WTC11 (cell line): ENCODE measurements at regions not wholly inside any gene's neighbourhood (a gene's known extent, or its start where the extent isn't known, plus 50 kb on each side); places are given as distances from the start of the nearest gene placed in this dataset.

ENCODE experiments used
- ATAC-seq: fragments of 200-7000 bp; cut with Tn5 transposase; 2 replicates; pipeline ENCODE4 v1.10.0; 2021; ENCODE audit warnings: mild to moderate bottlenecking, moderate library complexity
- CTCF ChIA-PET: fragments of 300-600 bp; sonication (Branson Sonifier 250); formaldehyde crosslinking; loops from one replicate; lab custom pipeline; 2021; ENCODE audit warnings: antibody characterized with exemption; lab: Charles Lee
- POLR2A ChIA-PET: fragments of 350-600 bp; sonication (Branson Sonifier 250); formaldehyde crosslinking; loops from one replicate; lab custom pipeline; 2021; ENCODE audit warnings: antibody characterized with exemption; lab: Charles Lee
- DNase-seq: peaks from one replicate; pipeline ENCODE4 v3.0.0; 2021; ENCODE audit warnings: low spot score
- H3K27ac Mint-ChIP-seq: 2 replicates; pipeline ENCODE4 v1.8.0; 2021; ENCODE audit warnings: mixed read lengths
- H3K27me3 Mint-ChIP-seq: 2 replicates; pipeline ENCODE4 v1.8.0; 2021; ENCODE audit warnings: low read depth, mild to moderate bottlenecking, moderate library complexity, mixed read lengths
- H3K36me3 Mint-ChIP-seq: 2 replicates; pipeline ENCODE4 v1.8.0; 2021; ENCODE audit warnings: mixed read lengths
- H3K4me1 Mint-ChIP-seq: 2 replicates; pipeline ENCODE4 v1.8.0; 2022; ENCODE audit warnings: mixed read lengths
- H3K4me3 Mint-ChIP-seq: 2 replicates; pipeline ENCODE4 v1.8.0; 2021; ENCODE audit warnings: mild to moderate bottlenecking, moderate library complexity, mixed read lengths
- H3K9me3 Mint-ChIP-seq: 2 replicates; pipeline ENCODE4 v1.8.0; 2021; ENCODE audit warnings: mixed read lengths
- CREM ChIP-seq: sonication (generic); formaldehyde crosslinking; IDR thresholded peaks from 2 replicates; pipeline ENCODE4 v1.8.1; 2022; ENCODE audit warnings: mild to moderate bottlenecking, missing genetic modification reagents, moderate library complexity
- ELF4 ChIP-seq: sonication (generic); formaldehyde crosslinking; IDR thresholded peaks from 2 replicates; pipeline ENCODE4 v1.8.1; 2022; ENCODE audit warnings: low read depth, mild to moderate bottlenecking, moderate library complexity, missing genetic modification reagents
- FOXJ3 ChIP-seq: sonication (generic); formaldehyde crosslinking; IDR thresholded peaks from 2 replicates; pipeline ENCODE4 v1.9.0; 2021; ENCODE audit warnings: missing genetic modification reagents, mild to moderate bottlenecking, borderline replicate concordance
- FOXK1 ChIP-seq: sonication (generic); formaldehyde crosslinking; IDR thresholded peaks from 2 replicates; pipeline ENCODE4 v1.8.0; 2022; ENCODE audit warnings: mild to moderate bottlenecking, moderate library complexity, missing genetic modification reagents
- FOXP1 ChIP-seq: sonication (generic); formaldehyde crosslinking; IDR thresholded peaks from 2 replicates; pipeline ENCODE4 v1.8.0; 2022; ENCODE audit warnings: missing genetic modification reagents, mild to moderate bottlenecking, moderate library complexity, borderline replicate concordance
- HMGA2 ChIP-seq: fragments of 250-450 bp; sonication (Bioruptor Pico); IDR thresholded peaks from 2 replicates; pipeline ENCODE4 v1.4.0; 2021; ENCODE audit warnings: mild to moderate bottlenecking, moderate library complexity
- NFYB ChIP-seq: sonication (generic); formaldehyde crosslinking; conservative IDR thresholded peaks from 2 replicates; pipeline ENCODE4 v1.8.0; 2022; ENCODE audit warnings: low read depth, missing genetic modification reagents
- NR1H2 ChIP-seq: sonication (generic); formaldehyde crosslinking; IDR thresholded peaks from 2 replicates; pipeline ENCODE4 v1.9.0; 2021; ENCODE audit warnings: mild to moderate bottlenecking, moderate library complexity, missing genetic modification reagents
- RELA ChIP-seq: sonication (generic); formaldehyde crosslinking; IDR thresholded peaks from 2 replicates; pipeline ENCODE4 v1.8.1; 2022; ENCODE audit warnings: missing genetic modification reagents, mild to moderate bottlenecking, borderline replicate concordance
- SMAD4 ChIP-seq: sonication (generic); formaldehyde crosslinking; IDR thresholded peaks from 2 replicates; pipeline ENCODE4 v1.8.0; 2022; ENCODE audit warnings: mild to moderate bottlenecking, missing genetic modification reagents
- SOX15 ChIP-seq: fragments of 250-450 bp; sonication (Bioruptor Pico); IDR thresholded peaks from 2 replicates; pipeline ENCODE4 v1.9.0; 2021; ENCODE audit warnings: mild to moderate bottlenecking
- TP53 ChIP-seq: sonication (generic); formaldehyde crosslinking; IDR thresholded peaks from 2 replicates; pipeline ENCODE4 v1.8.1; 2023; ENCODE audit warnings: mild to moderate bottlenecking, missing genetic modification reagents
- ZNF121 ChIP-seq: sonication (generic); formaldehyde crosslinking; IDR thresholded peaks from 2 replicates; pipeline ENCODE4 v1.8.0; 2023; ENCODE audit warnings: missing genetic modification reagents
- ZNF219 ChIP-seq: sonication (generic); formaldehyde crosslinking; IDR thresholded peaks from 2 replicates; pipeline ENCODE4 v1.8.0; 2023; ENCODE audit warnings: missing genetic modification reagents, mild to moderate bottlenecking, borderline replicate concordance
- ZNF317 ChIP-seq: sonication (generic); formaldehyde crosslinking; IDR thresholded peaks from 2 replicates; pipeline ENCODE4 v1.8.1; 2023; ENCODE audit warnings: low read depth, mild to moderate bottlenecking, moderate library complexity, missing genetic modification reagents, borderline replicate concordance
- ZNF671 ChIP-seq: fragments of 250-450 bp; sonication (Bioruptor Pico); IDR thresholded peaks from 2 replicates; pipeline ENCODE4 v1.8.0; 2021; ENCODE audit warnings: mild to moderate bottlenecking
- TF ChIP-seq, protein P1 (sequence below): sonication (generic); formaldehyde crosslinking; IDR thresholded peaks from 2 replicates; pipeline ENCODE4 v1.8.0; 2022; ENCODE audit warnings: mild to moderate bottlenecking, missing genetic modification reagents
- TF ChIP-seq, protein P2 (sequence below): sonication (generic); formaldehyde crosslinking; IDR thresholded peaks from 2 replicates; pipeline ENCODE4 v1.8.1; 2022; ENCODE audit warnings: low read depth, missing genetic modification reagents, borderline replicate concordance
- TF ChIP-seq, protein P3 (sequence below): fragments of 250-450 bp; sonication (Bioruptor Pico); IDR thresholded peaks from 2 replicates; pipeline ENCODE4 v1.9.0; 2021; ENCODE audit warnings: moderate library complexity, mild to moderate bottlenecking, inconsistent platforms, borderline replicate concordance
- TF ChIP-seq, protein P4 (sequence below): sonication (generic); formaldehyde crosslinking; IDR thresholded peaks from 2 replicates; pipeline ENCODE4 v1.8.1; 2023; ENCODE audit warnings: mild to moderate bottlenecking, missing genetic modification reagents, borderline replicate concordance
- TF ChIP-seq, protein P5 (sequence below): fragments of 250-450 bp; sonication (Bioruptor Pico); IDR thresholded peaks from 2 replicates; pipeline ENCODE4 v1.9.0; 2021; ENCODE audit warnings: mild to moderate bottlenecking
- TF ChIP-seq, protein P6 (sequence below): sonication (generic); formaldehyde crosslinking; IDR thresholded peaks from 2 replicates; pipeline ENCODE4 v1.8.1; 2022; ENCODE audit warnings: mild to moderate bottlenecking, missing genetic modification reagents, moderate library complexity, borderline replicate concordance
- TF ChIP-seq, protein P7 (sequence below): fragments of 250-450 bp; sonication (Bioruptor Pico); IDR thresholded peaks from 2 replicates; pipeline ENCODE4 v1.9.0; 2021; ENCODE audit warnings: mild to moderate bottlenecking
- TF ChIP-seq, protein P8 (sequence below): sonication (generic); formaldehyde crosslinking; IDR thresholded peaks from 2 replicates; pipeline ENCODE4 v1.8.0; 2022; ENCODE audit warnings: mild to moderate bottlenecking, missing genetic modification reagents

DNA sequence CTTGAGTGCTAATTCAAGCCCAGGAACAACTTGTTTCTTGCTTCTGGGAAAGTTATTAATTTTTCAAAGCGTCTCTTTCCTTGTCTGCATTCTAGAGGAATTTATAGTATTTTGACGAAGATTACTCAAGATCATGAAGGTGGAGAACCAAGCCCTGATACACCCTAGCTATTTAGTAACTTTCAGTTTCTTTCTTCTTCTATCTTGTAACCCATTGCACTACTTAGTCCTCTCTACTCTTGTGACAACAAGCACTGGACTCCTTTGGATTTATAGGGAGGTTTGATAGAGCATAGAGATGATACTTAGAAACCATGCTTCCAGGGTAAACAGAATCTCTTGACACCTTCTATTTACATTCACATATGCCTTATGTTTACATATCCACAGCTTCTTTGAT, 203.3 kb upstream of the GRM7 start:
- CTCF ChIA-PET, result no interaction called here
- H3K4me3 Mint-ChIP-seq, result no peak overlapping the region
- DNase-seq, result no peak
- no peaks in the 10 kb centered on the region for H3K4me1 Mint-ChIP-seq
- peaks cover 3% of the 10 kb centered on the region for H3K27me3 Mint-ChIP-seq
- TF ChIP-seq NR1H2 (CRISPR knock-in tag), result no peak
- TF ChIP-seq, protein P1, sequence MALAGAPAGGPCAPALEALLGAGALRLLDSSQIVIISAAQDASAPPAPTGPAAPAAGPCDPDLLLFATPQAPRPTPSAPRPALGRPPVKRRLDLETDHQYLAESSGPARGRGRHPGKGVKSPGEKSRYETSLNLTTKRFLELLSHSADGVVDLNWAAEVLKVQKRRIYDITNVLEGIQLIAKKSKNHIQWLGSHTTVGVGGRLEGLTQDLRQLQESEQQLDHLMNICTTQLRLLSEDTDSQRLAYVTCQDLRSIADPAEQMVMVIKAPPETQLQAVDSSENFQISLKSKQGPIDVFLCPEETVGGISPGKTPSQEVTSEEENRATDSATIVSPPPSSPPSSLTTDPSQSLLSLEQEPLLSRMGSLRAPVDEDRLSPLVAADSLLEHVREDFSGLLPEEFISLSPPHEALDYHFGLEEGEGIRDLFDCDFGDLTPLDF (CRISPR knock-in tag), result no peak
- TF ChIP-seq HMGA2, result no peak
- TF ChIP-seq, protein P2, sequence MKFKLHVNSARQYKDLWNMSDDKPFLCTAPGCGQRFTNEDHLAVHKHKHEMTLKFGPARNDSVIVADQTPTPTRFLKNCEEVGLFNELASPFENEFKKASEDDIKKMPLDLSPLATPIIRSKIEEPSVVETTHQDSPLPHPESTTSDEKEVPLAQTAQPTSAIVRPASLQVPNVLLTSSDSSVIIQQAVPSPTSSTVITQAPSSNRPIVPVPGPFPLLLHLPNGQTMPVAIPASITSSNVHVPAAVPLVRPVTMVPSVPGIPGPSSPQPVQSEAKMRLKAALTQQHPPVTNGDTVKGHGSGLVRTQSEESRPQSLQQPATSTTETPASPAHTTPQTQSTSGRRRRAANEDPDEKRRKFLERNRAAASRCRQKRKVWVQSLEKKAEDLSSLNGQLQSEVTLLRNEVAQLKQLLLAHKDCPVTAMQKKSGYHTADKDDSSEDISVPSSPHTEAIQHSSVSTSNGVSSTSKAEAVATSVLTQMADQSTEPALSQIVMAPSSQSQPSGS (CRISPR knock-in tag), result no peak
- TF ChIP-seq ZNF219, result no peak
- TF ChIP-seq FOXK1 (CRISPR knock-in tag), result no peak
- TF ChIP-seq, protein P3, sequence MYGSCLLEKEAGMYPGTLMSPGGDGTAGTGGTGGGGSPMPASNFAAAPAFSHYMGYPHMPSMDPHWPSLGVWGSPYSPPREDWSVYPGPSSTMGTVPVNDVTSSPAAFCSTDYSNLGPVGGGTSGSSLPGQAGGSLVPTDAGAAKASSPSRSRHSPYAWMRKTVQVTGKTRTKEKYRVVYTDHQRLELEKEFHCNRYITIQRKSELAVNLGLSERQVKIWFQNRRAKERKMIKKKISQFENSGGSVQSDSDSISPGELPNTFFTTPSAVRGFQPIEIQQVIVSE (CRISPR knock-in tag), result no peak
- TF ChIP-seq ELF4 (CRISPR knock-in tag), result no peak
- TF ChIP-seq, all 79 proteins: peak for 0
- no peak for ATAC-seq
- no peak overlapping the region for H3K27ac Mint-ChIP-seq
- H3K9me3 Mint-ChIP-seq, result peaks cover 78% of the 10 kb centered on the region
- peaks cover 56% of the 10 kb centered on the region for H3K36me3 Mint-ChIP-seq
- POLR2A ChIA-PET, result no interaction called here

DNA sequence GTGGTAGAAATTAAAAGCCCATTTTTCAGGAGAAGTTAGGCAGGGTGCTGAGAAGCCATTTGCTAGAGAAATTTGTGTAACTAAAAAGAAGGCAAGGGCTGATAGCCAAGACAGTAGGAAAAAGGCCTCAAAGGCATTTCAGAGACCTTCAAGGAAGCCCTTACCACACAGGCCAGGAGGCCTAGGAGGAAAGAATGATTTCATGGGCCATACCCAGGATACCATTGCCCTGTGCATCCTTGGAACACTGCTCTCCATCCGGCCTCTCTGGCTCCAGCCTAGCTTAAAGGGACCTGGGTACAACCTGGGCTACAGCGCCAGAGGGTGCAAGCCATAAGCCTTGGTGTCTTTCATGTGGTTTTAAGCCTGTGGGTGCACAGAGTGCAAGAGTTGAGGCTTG, 193.6 kb upstream of the GRM7 start:
- H3K36me3 Mint-ChIP-seq, result peaks cover 60% of the 10 kb centered on the region
- ChIA-PET CTCF (no interaction called here), POLR2A (no interaction called here)
- H3K27me3 Mint-ChIP-seq, result no peaks in the 10 kb centered on the region; the same call in 1 of the 2 replicates
- no peak overlapping the region for H3K27ac Mint-ChIP-seq
- H3K4me1 Mint-ChIP-seq, result no peaks in the 10 kb centered on the region
- no peak overlapping the region for H3K4me3 Mint-ChIP-seq
- DNase-seq (no peak), ATAC-seq (no peak)
- H3K9me3 Mint-ChIP-seq, result peaks cover 75% of the 10 kb centered on the region
- TF ChIP-seq TP53 (CRISPR knock-in tag) (no peak), ZNF121 (no peak), SOX15 (CRISPR knock-in tag) (no peak), SMAD4 (CRISPR knock-in tag) (no peak), RELA (CRISPR knock-in tag) (no peak), FOXJ3 (CRISPR knock-in tag) (no peak), FOXP1 (CRISPR knock-in tag) (no peak), NFYB (CRISPR knock-in tag) (no peak), FOXK1 (CRISPR knock-in tag) (no peak), CREM (CRISPR knock-in tag) (no peak), ZNF317 (CRISPR knock-in tag) (no peak), ZNF671 (CRISPR knock-in tag) (no peak)
- TF ChIP-seq, protein P4, sequence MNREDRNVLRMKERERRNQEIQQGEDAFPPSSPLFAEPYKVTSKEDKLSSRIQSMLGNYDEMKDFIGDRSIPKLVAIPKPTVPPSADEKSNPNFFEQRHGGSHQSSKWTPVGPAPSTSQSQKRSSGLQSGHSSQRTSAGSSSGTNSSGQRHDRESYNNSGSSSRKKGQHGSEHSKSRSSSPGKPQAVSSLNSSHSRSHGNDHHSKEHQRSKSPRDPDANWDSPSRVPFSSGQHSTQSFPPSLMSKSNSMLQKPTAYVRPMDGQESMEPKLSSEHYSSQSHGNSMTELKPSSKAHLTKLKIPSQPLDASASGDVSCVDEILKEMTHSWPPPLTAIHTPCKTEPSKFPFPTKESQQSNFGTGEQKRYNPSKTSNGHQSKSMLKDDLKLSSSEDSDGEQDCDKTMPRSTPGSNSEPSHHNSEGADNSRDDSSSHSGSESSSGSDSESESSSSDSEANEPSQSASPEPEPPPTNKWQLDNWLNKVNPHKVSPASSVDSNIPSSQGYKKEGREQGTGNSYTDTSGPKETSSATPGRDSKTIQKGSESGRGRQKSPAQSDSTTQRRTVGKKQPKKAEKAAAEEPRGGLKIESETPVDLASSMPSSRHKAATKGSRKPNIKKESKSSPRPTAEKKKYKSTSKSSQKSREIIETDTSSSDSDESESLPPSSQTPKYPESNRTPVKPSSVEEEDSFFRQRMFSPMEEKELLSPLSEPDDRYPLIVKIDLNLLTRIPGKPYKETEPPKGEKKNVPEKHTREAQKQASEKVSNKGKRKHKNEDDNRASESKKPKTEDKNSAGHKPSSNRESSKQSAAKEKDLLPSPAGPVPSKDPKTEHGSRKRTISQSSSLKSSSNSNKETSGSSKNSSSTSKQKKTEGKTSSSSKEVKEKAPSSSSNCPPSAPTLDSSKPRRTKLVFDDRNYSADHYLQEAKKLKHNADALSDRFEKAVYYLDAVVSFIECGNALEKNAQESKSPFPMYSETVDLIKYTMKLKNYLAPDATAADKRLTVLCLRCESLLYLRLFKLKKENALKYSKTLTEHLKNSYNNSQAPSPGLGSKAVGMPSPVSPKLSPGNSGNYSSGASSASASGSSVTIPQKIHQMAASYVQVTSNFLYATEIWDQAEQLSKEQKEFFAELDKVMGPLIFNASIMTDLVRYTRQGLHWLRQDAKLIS, result no peak
- TF ChIP-seq, protein P5, sequence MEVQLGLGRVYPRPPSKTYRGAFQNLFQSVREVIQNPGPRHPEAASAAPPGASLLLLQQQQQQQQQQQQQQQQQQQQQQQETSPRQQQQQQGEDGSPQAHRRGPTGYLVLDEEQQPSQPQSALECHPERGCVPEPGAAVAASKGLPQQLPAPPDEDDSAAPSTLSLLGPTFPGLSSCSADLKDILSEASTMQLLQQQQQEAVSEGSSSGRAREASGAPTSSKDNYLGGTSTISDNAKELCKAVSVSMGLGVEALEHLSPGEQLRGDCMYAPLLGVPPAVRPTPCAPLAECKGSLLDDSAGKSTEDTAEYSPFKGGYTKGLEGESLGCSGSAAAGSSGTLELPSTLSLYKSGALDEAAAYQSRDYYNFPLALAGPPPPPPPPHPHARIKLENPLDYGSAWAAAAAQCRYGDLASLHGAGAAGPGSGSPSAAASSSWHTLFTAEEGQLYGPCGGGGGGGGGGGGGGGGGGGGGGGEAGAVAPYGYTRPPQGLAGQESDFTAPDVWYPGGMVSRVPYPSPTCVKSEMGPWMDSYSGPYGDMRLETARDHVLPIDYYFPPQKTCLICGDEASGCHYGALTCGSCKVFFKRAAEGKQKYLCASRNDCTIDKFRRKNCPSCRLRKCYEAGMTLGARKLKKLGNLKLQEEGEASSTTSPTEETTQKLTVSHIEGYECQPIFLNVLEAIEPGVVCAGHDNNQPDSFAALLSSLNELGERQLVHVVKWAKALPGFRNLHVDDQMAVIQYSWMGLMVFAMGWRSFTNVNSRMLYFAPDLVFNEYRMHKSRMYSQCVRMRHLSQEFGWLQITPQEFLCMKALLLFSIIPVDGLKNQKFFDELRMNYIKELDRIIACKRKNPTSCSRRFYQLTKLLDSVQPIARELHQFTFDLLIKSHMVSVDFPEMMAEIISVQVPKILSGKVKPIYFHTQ, result no peak
- TF ChIP-seq, protein P6, sequence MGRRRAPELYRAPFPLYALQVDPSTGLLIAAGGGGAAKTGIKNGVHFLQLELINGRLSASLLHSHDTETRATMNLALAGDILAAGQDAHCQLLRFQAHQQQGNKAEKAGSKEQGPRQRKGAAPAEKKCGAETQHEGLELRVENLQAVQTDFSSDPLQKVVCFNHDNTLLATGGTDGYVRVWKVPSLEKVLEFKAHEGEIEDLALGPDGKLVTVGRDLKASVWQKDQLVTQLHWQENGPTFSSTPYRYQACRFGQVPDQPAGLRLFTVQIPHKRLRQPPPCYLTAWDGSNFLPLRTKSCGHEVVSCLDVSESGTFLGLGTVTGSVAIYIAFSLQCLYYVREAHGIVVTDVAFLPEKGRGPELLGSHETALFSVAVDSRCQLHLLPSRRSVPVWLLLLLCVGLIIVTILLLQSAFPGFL (CRISPR knock-in tag), result no peak
- TF ChIP-seq, protein P7, sequence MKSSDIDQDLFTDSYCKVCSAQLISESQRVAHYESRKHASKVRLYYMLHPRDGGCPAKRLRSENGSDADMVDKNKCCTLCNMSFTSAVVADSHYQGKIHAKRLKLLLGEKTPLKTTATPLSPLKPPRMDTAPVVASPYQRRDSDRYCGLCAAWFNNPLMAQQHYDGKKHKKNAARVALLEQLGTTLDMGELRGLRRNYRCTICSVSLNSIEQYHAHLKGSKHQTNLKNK (CRISPR knock-in tag), result no peak
- TF ChIP-seq, protein P8, sequence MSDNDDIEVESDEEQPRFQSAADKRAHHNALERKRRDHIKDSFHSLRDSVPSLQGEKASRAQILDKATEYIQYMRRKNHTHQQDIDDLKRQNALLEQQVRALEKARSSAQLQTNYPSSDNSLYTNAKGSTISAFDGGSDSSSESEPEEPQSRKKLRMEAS (CRISPR knock-in tag), result no peak
